HUES64 (cell line): ENCODE measurements at regions not wholly inside any gene's neighbourhood (a gene's known extent, or its start where the extent isn't known, plus 50 kb on each side); places are given as distances from the start of the nearest gene placed in this dataset.

Source experiments
- H3K27ac ChIP-seq: 2 replicates; pipeline ENCODE4 v1.7.0; 2013; ENCODE audit warnings: low read depth, low read length, inconsistent platforms
- H3K27me3 ChIP-seq: 2 replicates; pipeline ENCODE4 v1.6.1; 2013; ENCODE audit warnings: mild to moderate bottlenecking, low read length; ENCODE audit not compliant: insufficient read depth
- H3K36me3 ChIP-seq: 2 replicates; pipeline ENCODE4 v1.6.1; 2013; ENCODE audit warnings: mild to moderate bottlenecking, low read length; ENCODE audit not compliant: insufficient read depth
- H3K4me1 ChIP-seq: 2 replicates; pipeline ENCODE4 v1.6.1; 2013; ENCODE audit warnings: mild to moderate bottlenecking, low read length, moderate library complexity; ENCODE audit not compliant: insufficient read depth
- H3K4me3 ChIP-seq: 2 replicates; pipeline ENCODE4 v1.5.1; 2013; ENCODE audit warnings: mild to moderate bottlenecking, low read length, moderate library complexity
- H3K9ac ChIP-seq: 2 replicates; pipeline ENCODE4 v1.6.1; 2013; ENCODE audit warnings: mild to moderate bottlenecking, low read depth, low read length
- H3K9me3 ChIP-seq: 2 replicates; pipeline ENCODE4 v1.6.1; 2013; ENCODE audit warnings: low read depth, low read length; ENCODE audit not compliant: insufficient read depth
- WGBS: fragments of 150-250, 120-280 bp; methylation state at CpG from one replicate; pipeline ENCODE4 v1.1.7; 2013; ENCODE audit warnings: missing lambda C conversion rate; 5-methylcytosine and 5-hydroxymethylcytosine counted together

- Histone ChIP-seq H3K4me1 (peaks cover 13% of the 10 kb centered on the region), H3K27me3 (no peaks in the 10 kb centered on the region), H3K9me3 (no peaks in the 10 kb centered on the region), H3K36me3 (no peaks in the 10 kb centered on the region), H3K4me3 (no peak overlapping the region), H3K9ac (no peak overlapping the region; the same call in 1 of the 2 replicates), H3K27ac (peak overlapping the region; percentile 27; the same call in 1 of the 2 replicates)
- WGBS, result 80% methylated on average over 6 of the region's 6 CpGs
Measured at GRCh38 chr6:126091466-126091865, 105.1 kb downstream of the TRMT11 start.

GRCh38 chr6:126093108-126093507, 106.8 kb downstream of the TRMT11 start:
- no CpG with 5 or more reads among the region's 2 CpGs for WGBS
- H3K36me3 ChIP-seq, result no peaks in the 10 kb centered on the region
- H3K27ac ChIP-seq, result no peak overlapping the region
- H3K9ac ChIP-seq, result no peak overlapping the region
- peaks cover 20% of the 10 kb centered on the region for H3K4me1 ChIP-seq
- no peaks in the 10 kb centered on the region for H3K27me3 ChIP-seq
- H3K9me3 ChIP-seq, result no peaks in the 10 kb centered on the region
- no peak overlapping the region for H3K4me3 ChIP-seq

DNA sequence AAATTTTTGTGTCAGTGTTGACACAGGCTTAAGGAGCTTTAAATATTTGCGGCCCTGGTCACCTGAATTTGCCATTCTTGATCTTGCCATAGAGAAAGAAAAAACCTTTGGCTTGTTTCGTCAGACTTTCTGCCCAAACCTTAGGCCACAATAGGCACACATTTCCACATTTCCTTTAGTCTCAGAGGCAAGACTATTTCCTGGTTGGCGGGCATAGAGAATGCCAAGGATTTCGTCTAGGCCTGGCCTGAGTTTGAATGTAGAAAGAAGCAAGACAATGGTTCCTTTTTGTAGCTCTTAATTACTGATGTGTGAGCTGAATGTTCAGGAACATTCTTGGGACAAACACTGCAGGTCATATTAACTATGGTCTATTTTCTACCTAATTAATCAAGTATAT, 108.1 kb downstream of the TRMT11 start:
- H3K36me3 ChIP-seq, result no peaks in the 10 kb centered on the region
- no peaks in the 10 kb centered on the region for H3K27me3 ChIP-seq
- H3K4me1 ChIP-seq, result peaks cover 24% of the 10 kb centered on the region
- H3K9ac ChIP-seq, result no peak overlapping the region
- H3K4me3 ChIP-seq, result no peak overlapping the region
- no peaks in the 10 kb centered on the region for H3K9me3 ChIP-seq
- 96% methylated on average over 4 of the region's 4 CpGs for WGBS
- H3K27ac ChIP-seq, result no peak overlapping the region

DNA sequence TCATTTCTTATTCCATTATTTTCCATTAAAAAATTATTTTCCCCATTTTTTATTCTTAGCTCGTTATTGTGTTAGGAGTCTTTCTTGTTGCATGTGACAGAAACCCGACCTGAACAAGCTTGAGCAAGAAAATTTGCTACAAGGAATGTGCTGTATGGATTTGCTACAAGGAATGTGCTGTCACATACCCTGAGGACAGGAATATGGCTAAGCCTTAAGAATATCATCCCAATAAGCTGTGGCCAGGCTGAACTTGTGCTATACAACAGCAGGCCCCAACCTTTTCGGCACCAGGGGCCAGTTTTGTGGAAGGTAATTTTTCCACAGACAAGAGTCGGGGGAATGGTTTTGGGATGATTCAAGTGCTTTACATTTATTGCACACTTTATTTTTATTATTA, 114.0 kb downstream of the TRMT11 start:
- no peaks in the 10 kb centered on the region for H3K36me3 ChIP-seq
- no peak overlapping the region for H3K27ac ChIP-seq
- WGBS, result 97% methylated on average over 4 of the region's 4 CpGs
- peaks cover 27% of the 10 kb centered on the region for H3K4me1 ChIP-seq
- H3K9ac ChIP-seq, result no peak overlapping the region
- H3K27me3 ChIP-seq, result no peaks in the 10 kb centered on the region
- no peaks in the 10 kb centered on the region for H3K9me3 ChIP-seq
- H3K4me3 ChIP-seq, result no peak overlapping the region

GRCh38 chr6:126102358-126102757, 116.0 kb downstream of the TRMT11 start:
- Histone ChIP-seq H3K27ac (peak overlapping the region; percentile 36), H3K27me3 (no peaks in the 10 kb centered on the region), H3K36me3 (no peaks in the 10 kb centered on the region), H3K9ac (no peak overlapping the region), H3K9me3 (no peaks in the 10 kb centered on the region), H3K4me3 (no peak overlapping the region), H3K4me1 (peaks cover 37% of the 10 kb centered on the region)
- 71% methylated on average over 5 of the region's 5 CpGs for whole genome bisulfite sequencing

- no peaks in the 10 kb centered on the region for H3K36me3 ChIP-seq
- peaks cover 38% of the 10 kb centered on the region for H3K4me1 ChIP-seq
- WGBS, result 95% methylated on average over 3 of the region's 3 CpGs
- H3K27me3 ChIP-seq, result no peaks in the 10 kb centered on the region
- H3K4me3 ChIP-seq, result no peak overlapping the region
- no peak overlapping the region for H3K27ac ChIP-seq
- H3K9me3 ChIP-seq, result no peaks in the 10 kb centered on the region
- H3K9ac ChIP-seq, result no peak overlapping the region
Measured at GRCh38 chr6:126103993-126104392, 117.7 kb downstream of the TRMT11 start.

GRCh38 chr6:126107475-126108166, 121.3 kb downstream of the TRMT11 start:
- WGBS, result 59% methylated on average over 10 of the region's 10 CpGs
- Histone ChIP-seq H3K36me3 (no peaks in the 10 kb centered on the region), H3K9me3 (no peaks in the 10 kb centered on the region), H3K4me1 (peaks cover 25% of the 10 kb centered on the region), H3K4me3 (peak overlapping the region; percentile 20; the same call in 1 of the 2 replicates), H3K27me3 (no peaks in the 10 kb centered on the region), H3K27ac (peak overlapping the region; percentile 75), H3K9ac (peak overlapping the region; percentile 37; the same call in 1 of the 2 replicates)

- no peaks in the 10 kb centered on the region for H3K27me3 ChIP-seq
- H3K36me3 ChIP-seq, result no peaks in the 10 kb centered on the region
- peaks cover 21% of the 10 kb centered on the region for H3K4me1 ChIP-seq
- WGBS, result 94% methylated on average over 4 of the region's 4 CpGs
- H3K9ac ChIP-seq, result no peak overlapping the region
- H3K4me3 ChIP-seq, result no peak overlapping the region
- no peaks in the 10 kb centered on the region for H3K9me3 ChIP-seq
- H3K27ac ChIP-seq, result no peak overlapping the region
Measured at GRCh38 chr6:126110512-126111270, 124.4 kb downstream of the TRMT11 start.

GRCh38 chr6:126111327-126111726, 125.0 kb downstream of the TRMT11 start:
- Histone ChIP-seq H3K27me3 (no peaks in the 10 kb centered on the region), H3K4me1 (peaks cover 21% of the 10 kb centered on the region), H3K4me3 (no peak overlapping the region), H3K36me3 (no peaks in the 10 kb centered on the region), H3K27ac (no peak overlapping the region), H3K9ac (no peak overlapping the region), H3K9me3 (no peaks in the 10 kb centered on the region)
- 94% methylated on average over 2 of the region's 2 CpGs for WGBS

DNA sequence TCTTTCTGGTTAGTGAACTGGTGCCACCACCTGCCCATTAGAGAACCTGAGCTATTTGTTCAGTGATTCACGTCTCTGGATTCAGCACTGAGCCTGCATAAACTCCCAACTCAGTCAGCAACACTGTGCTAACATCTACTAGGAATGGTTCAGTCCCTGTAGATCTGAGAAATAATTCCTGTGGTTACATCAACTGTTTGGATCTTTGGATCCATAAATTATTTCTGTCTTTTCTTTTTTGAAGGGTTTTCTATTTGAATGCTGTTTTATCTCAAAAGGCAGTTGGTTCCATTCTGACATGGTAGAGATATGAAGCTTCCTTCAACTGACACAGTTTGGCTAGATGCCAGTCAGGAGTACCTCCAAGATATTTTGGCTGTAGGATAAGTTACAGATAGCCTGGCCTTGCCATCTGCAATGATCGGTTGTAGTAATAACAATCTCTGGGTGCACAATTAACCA, 125.9 kb downstream of the TRMT11 start:
- Histone ChIP-seq H3K36me3 (no peaks in the 10 kb centered on the region), H3K4me1 (peaks cover 13% of the 10 kb centered on the region), H3K27ac (no peak overlapping the region), H3K4me3 (no peak overlapping the region), H3K27me3 (no peaks in the 10 kb centered on the region), H3K9ac (no peak overlapping the region), H3K9me3 (no peaks in the 10 kb centered on the region)
- WGBS, result 86% methylated on average over 2 of the region's 2 CpGs

DNA sequence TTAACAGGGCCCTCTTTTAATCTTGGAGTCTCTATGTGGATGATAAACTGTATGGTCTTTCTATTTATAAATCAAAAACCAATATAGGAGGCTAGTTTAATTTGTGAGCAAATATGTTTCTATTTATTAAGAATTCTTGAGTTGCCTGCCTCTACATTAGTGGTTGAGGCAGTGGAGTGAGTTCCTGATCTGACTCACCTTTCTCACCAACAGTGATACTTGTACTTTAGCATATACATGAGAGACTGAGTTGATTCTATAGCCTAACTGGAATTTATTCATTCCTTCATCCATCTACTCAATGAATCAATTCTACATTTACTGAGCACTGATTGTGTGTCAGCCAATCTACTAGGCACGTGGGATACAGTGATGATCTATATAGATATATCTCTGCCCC, 126.9 kb downstream of the TRMT11 start:
- no peak overlapping the region for H3K4me3 ChIP-seq
- no peaks in the 10 kb centered on the region for H3K27me3 ChIP-seq
- WGBS, result 100% methylated on average over 1 of the region's 1 CpG
- H3K9ac ChIP-seq, result no peak overlapping the region
- H3K36me3 ChIP-seq, result no peaks in the 10 kb centered on the region
- no peaks in the 10 kb centered on the region for H3K9me3 ChIP-seq
- no peak overlapping the region for H3K27ac ChIP-seq
- H3K4me1 ChIP-seq, result peaks cover 12% of the 10 kb centered on the region
